A549 (cell line): ENCODE measurements at regions not wholly inside any gene's neighbourhood (a gene's known extent, or its start where the extent isn't known, plus 50 kb on each side); places are given as distances from the start of the nearest gene placed in this dataset.

ENCODE experiments used
- CEBPB ChIP-seq, 2 experiments: fragments of >200 bp in 1 of 2; sonication (Bioruptor Twin) in 1 of 2; formaldehyde crosslinking in 1 of 2; IDR thresholded peaks; 2 replicates each; pipeline ENCODE4 v1.6.1; 2012 to 2016
- CHD4 ChIP-seq: fragments of 200-600 bp; sonication (generic); IDR thresholded peaks from 2 replicates; pipeline ENCODE4 v1.6.1; 2016; ENCODE audit warnings: antibody characterized with exemption, mild to moderate bottlenecking, borderline replicate concordance
- CTCF ChIP-seq: fragments of >200 bp; sonication (Bioruptor Twin); formaldehyde crosslinking; IDR thresholded peaks from 3 replicates; pipeline ENCODE4 v1.5.1; 2016
- EHMT2 ChIP-seq: fragments of 200-600 bp; sonication (generic); IDR thresholded peaks from 2 replicates; pipeline ENCODE4 v1.6.1; 2016; ENCODE audit warnings: antibody characterized with exemption, low read depth, mild to moderate bottlenecking, moderate library complexity
- EP300 ChIP-seq, 2 experiments: fragments of >200 bp; sonication (Bioruptor Twin); formaldehyde crosslinking; IDR thresholded peaks; 2 replicates in 1 of 2; 3 replicates in 1 of 2; pipeline ENCODE4 v1.6.1; 2016 to 2017
- FOSL2 ChIP-seq, 2 experiments: fragments of 450-650 bp in 1 of 2; fragments of >200 bp in 1 of 2; sonication (Bioruptor Twin) in 1 of 2; formaldehyde crosslinking; IDR thresholded peaks; 2 replicates each; pipeline versions ENCODE4 v1.5.0 to v1.6.1; 2016 to 2020; ENCODE audit warnings: mild to moderate bottlenecking in 1 of 2, moderate library complexity in 1 of 2
- HDAC2 ChIP-seq: fragments of 200-600 bp; sonication (generic); IDR thresholded peaks from 2 replicates; pipeline ENCODE4 v1.6.1; 2016
- JUNB ChIP-seq: fragments of >200 bp; sonication (Bioruptor Twin); formaldehyde crosslinking; IDR thresholded peaks from 2 replicates; pipeline ENCODE4 v1.6.1; 2016
- PHF8 ChIP-seq: fragments of 200-600 bp; sonication (generic); IDR thresholded peaks from 2 replicates; pipeline ENCODE4 v1.6.1; 2016; ENCODE audit warnings: low read depth, mild to moderate bottlenecking, antibody characterized with exemption, moderate library complexity, borderline replicate concordance
- POLR2A ChIP-seq: IDR thresholded peaks from 2 replicates; pipeline ENCODE4 v1.6.1; 2012; ENCODE audit warnings: mild to moderate bottlenecking, low read length
- POLR2AphosphoS2 ChIP-seq: conservative IDR thresholded peaks from 2 replicates; pipeline ENCODE4 v1.6.1; 2012; ENCODE audit warnings: low read length, improper control_type of control experiment, inconsistent platforms
- RAD21 ChIP-seq, 2 experiments: fragments of >200 bp in 1 of 2; sonication (Bioruptor Twin) in 1 of 2; formaldehyde crosslinking in 1 of 2; IDR thresholded peaks in 1 of 2; conservative IDR thresholded peaks in 1 of 2; 2 replicates in 1 of 2; 3 replicates in 1 of 2; pipeline ENCODE4 v1.6.1; 2012 to 2018; ENCODE audit warnings: inconsistent platforms in 1 of 2
- SMC3 ChIP-seq: fragments of >200 bp; sonication (Bioruptor Twin); formaldehyde crosslinking; IDR thresholded peaks from 3 replicates; pipeline ENCODE4 v1.6.1; 2018; ENCODE audit warnings: inconsistent platforms
- TF ChIP-seq, protein P1 (sequence below): IDR thresholded peaks from 2 replicates; pipeline ENCODE4 v1.6.1; 2012

DNA sequence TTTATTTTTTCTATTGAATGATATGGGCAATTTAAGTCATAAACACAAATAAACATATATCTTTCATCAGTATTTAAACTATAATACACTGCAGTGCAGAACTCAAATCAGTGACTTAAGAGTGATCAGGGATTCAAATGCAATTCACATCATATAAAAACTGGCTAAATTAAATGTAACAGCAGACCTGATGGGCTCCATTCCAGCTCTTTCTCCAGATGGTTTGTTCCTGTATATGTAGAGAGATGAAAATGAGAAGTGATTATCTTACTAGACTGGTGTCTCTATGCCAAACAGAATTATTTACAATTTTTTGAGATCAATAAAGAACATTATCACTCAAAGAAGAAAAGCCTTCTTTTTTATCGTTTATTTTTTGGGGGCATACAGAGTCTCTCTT, 568.8 kb upstream of the ADARB2 start:
- TF ChIP-seq CTCF, result no peak
- no peak for TF ChIP-seq POLR2A
- no peak for TF ChIP-seq RAD21 (conservative IDR thresholded peaks at IDR 0.05 in 1 of 2, IDR thresholded peaks at IDR 0.05 in 1 of 2)
- no peak for TF ChIP-seq EHMT2
- TF ChIP-seq EP300 (IDR thresholded peaks at IDR 0.05), result no peak
- no peak for TF ChIP-seq SMC3
- no peak for TF ChIP-seq HDAC2
- no peak for TF ChIP-seq JUNB
- TF ChIP-seq CHD4, result no peak
- TF ChIP-seq PHF8, result no peak
- TF ChIP-seq, protein P1, sequence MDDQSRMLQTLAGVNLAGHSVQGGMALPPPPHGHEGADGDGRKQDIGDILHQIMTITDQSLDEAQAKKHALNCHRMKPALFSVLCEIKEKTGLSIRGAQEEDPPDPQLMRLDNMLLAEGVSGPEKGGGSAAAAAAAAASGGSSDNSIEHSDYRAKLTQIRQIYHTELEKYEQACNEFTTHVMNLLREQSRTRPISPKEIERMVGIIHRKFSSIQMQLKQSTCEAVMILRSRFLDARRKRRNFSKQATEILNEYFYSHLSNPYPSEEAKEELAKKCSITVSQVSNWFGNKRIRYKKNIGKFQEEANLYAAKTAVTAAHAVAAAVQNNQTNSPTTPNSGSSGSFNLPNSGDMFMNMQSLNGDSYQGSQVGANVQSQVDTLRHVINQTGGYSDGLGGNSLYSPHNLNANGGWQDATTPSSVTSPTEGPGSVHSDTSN, result no peak
- no peak for TF ChIP-seq CEBPB (IDR thresholded peaks at IDR 0.05)
- TF ChIP-seq FOSL2 (IDR thresholded peaks at IDR 0.05), result no peak
- TF ChIP-seq FOSL2 (CRISPR knock-in tag; IDR thresholded peaks at IDR 0.05), result no peak
- TF ChIP-seq POLR2AphosphoS2, result no peak
